ENCODE measurements at regions not wholly inside any gene's neighbourhood (a gene's known extent, or its start where the extent isn't known, plus 50 kb on each side); places are given as distances from the start of the nearest gene placed in this dataset.

DNA sequence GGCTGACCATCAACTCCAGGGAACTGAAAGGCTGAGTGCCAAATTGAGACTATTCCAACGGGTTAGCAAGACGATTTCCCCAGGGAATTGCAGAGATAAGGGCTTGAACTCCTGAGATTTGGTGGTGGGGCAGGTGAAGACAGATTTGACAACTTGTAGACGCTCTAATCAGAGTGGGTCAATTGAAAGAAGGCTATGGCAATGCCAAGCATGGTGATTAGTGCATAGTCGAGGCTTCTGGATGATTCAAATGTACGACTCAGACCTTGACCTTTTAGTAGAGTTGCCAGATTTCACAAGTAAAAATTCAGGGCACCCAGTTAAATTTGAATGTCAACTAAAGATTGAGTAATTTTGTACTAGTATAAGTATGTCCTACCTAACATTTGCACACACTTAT is 302.1 kb upstream of the SPAG17 start:
- no peak for TF ChIP-seq CTCF (IDR thresholded peaks at IDR 0.05)
- no peak for TF ChIP-seq POLR2A (IDR thresholded peaks at IDR 0.05)

Measured in ovary (tissue), 3 donors.